GM18520 (cell line): ENCODE measurements at regions not wholly inside any gene's neighbourhood (a gene's known extent, or its start where the extent isn't known, plus 50 kb on each side); places are given as distances from the start of the nearest gene placed in this dataset.

ENCODE experiments used
- ATAC-seq: cut with Tn5 transposase; IDR thresholded peaks from one replicate; pipeline ENCODE4 v1.9.1; 2021; ENCODE audit not compliant: unreplicated experiment

DNA sequence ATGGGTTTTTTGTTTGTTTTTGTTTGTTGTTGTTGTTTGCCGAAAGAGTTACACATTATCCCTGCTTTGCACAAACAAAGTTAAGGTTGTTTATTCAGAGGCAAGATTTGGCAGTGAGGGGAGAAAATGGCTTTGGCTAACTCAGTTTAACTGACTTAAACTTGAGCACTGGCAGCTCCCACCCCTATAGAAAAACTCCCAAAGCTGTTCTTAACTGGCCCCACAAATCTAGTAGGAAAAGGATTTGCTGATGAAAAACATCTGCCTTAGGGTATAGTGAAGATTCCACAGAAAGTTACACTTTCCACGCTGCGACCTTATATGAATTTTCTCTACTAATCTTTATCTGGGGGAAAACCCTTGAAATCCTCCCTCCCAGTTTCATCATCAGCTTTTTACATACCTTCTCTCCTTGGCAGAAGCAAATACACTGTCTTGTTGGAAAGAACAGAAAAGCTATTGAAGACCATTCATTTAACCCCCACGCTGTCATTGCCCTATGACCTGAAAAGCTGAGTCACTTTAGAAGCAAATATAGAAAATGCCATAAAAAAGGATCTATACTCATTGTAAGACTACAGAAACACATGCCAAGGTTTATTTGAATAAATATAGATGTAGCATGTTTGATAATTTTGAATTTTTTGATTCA, 551.7 kb downstream of the NR2F2 start:
- ATAC-seq = no peak

- ATAC-seq = no peak
Measured at GRCh38 chr15:96887730-96888129, 557.2 kb downstream of the NR2F2 start.

DNA sequence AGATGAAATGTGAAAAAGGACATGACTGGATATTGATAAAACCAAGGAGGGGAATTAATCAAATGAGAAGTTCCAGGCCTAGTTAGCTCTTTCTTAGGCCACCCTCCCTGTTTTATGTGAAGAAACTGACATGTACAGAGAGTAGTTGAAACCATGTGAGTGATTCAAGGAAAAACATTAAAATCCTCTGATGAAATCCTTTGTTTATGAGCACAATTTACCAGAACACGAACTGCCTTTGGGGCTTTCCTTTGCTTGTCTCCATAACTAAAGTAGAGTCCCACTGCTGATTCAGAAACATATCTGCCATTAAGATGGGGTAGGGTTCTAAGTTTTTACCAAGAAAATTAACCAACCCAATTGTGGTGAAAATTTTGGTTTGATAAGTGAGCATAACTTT, 558.3 kb downstream of the NR2F2 start:
- ATAC-seq = no peak

DNA sequence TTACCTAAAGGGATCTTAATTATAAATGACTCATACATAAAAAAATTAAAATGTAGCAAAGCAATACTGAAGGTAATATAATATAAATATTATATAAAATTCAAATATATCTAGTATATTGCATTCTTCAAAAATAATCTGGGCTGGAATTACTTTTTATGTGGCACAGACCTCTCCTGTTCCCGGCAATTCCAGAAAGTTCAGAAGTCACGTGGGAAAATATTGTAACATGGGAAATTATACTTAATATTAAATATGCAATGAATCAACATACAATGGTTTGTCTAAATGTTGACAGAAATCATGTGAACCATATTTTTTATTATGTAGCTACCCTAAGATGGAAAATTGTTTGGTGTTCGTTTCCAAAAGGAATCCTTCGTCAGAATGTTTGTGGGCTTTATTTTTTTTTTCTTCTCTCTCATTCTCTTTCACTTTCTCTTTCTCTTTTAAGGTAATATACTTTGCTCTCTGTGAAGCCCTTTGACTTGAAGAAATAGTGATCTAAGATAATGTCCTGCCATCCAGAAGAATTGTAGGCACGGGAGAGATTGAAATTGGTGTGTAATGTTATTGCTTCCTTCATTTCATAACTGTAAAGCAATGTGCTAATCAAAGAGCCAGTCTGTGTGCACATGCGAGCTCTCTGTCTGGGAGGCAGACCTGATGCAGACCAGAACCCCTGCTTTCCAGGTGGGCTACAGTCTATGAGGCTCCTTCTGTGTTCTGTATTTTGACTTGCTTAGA, 559.4 kb downstream of the NR2F2 start:
- ATAC-seq = no peak

DNA sequence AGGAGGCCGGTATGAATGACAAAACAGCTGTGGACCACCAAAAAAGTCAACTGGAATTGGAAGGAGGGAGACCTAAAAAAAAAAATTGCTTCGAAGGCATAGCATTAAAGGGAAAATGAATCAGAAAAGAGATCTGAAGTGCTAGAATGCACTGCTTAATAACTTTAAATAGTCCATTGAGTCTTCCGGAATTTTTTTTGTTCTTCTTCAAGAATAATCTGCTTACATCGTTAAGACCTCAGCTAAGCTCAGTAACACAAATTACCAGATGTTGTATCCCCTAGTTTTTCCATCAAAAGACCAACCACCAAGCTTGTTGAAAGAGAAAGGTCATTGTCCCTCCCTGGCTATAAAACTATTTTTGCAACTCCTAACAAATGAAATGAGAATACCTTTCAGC, 560.5 kb downstream of the NR2F2 start:
- no peak for ATAC-seq

DNA sequence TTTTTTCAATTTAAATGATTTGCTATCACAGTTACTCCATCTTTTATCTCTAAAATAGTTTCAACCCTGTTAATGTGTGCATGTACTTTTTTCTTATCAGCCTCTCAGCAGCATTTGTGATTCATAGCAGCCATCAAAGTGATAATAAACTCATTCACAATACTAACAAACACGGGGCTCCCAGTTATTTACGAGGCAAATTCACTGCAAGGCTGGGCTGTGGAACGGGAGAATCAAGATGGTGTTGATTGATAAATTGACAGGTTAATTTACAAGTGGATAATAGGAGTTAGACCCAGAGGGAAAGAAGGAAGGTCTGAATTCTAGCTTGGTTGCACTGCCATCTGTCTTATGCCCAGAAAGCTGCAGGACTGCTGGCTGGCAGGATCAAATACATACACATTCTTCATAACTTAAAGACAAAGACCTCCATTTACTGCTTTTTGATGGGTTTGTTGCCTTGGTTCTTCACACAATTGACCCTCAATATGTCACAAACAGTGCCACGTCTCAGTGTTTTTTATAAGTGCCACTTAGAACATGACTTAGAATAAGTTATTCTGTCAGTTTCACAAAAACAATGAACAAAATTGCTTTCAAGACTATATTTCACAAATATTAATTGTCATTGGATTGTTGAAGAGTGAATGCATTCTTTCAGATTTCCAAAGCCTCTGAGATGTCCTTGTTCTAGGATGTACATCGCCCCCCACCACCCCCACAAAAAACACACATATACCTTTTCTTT, 562.8 kb downstream of the NR2F2 start:
- ATAC-seq = no peak

DNA sequence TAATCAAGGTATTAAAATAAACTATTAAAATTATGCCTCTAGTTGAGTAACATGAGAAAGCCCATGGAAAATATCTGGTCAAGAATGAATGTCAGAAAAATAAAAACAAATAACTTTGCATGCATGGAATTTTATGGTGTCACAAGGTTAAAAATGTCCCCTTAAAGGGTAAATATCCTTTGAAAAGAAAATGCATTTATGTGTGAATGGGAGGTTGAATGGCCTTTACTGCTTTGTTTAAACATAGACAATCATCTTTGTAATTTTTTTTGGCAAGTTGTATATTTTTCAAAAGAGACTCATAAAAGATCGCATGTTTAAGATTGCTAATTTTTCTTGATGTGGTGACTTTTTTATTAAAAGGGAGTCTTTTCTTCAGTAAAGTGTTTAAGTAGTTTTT, 564.2 kb downstream of the NR2F2 start:
- no peak for ATAC-seq

DNA sequence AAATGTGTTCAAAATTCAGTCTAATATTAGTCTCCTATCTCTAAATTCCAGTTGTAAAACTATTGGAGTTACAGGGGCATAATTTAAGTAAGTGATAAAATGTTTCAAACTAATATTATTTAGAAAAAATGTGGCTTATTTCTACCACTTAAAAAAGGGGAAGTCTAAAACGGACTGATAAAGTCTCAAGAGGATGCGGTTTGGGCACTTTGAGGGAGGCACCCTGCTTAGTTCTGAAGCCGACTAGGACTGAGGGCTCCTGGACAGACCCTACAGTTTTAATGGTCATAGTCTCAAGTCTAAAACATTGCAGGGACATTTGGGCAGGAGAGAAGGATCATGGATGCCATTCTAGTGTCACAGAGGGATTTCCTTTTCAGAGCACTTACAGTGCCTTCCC, 566.3 kb downstream of the NR2F2 start:
- ATAC-seq = no peak

- no peak for ATAC-seq
Measured at GRCh38 chr15:96914081-96914480, 583.6 kb downstream of the NR2F2 start.

DNA sequence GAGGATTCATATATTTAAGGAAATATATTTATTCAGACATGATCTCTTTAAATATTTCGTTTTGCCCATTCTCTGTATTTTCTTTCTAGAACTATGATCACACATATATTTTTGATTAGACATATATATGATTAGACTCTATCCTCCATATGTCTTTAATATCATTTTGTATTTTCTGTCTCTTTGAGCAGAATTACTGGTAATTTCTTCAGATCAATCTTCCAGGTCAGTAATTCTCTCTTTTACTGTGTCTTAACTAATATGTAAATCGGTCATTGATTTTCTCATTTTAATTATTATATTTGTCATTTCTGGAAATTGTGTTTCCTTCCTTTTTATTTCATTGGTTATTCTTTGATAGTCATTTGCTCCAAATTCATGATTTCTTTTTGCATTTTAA, 586.2 kb downstream of the NR2F2 start:
- ATAC-seq = no peak

DNA sequence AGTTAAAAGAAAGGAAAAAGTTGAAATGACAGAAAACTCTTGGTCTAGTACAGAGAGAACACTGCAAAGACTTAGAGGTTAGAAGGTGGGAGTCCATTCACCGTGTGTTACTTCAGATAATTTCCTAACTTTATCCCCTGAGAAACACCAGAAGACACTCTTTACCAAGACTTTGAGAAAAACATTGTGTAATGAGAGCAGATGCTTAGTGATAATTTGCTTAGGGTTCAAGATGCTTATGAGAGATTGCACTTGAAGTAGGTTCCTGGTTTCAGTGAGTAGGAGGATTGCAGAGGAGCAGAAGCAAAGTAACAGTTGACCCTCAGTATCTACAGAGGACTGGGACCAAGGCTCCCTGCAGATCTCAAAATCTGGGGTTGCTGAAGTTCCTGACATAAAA, 594.1 kb downstream of the NR2F2 start:
- no peak for ATAC-seq

DNA sequence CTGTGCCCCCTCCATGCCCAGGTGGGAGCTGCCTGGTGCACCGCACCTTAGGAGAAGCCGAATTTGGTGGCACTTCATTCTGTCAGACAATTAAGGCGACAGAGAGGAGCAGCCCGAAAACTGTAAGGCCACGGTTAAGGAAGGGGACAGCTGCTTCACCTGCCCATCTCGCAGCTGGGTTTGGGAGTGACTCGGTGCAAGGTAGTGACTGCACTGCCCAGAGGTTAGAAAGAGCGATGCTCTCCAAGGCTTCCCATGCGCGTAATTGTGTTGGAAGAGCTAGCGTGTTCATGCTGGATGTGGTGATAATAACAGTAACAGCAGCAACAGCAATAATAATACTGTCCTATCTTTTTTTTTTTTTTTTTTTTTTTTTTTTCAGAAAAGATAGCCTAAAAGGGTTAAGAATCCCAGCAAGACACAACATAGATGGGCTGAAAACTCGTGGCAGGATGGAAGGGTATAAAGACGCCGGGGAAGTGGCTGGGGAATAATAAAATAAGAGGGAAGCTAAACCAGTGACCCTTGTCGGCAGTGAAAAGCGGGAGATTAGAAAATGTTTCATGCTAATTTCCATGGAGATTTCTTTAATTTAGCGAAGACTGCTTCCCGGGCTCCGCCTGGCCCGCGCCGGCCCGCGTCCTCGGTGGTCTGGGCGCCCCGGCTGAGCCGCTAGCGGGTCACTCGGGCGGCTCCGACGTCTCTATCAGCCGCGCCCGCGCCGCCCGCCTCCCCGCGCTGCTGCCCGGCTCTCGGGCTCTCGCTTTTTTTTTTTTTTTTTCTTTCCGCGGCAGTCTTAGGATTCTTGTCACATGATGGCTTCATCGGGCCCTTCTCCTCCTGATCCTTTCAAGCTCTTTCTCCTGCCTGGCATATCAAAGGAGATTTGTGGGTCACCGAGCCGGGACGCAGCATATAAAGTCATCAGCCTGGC, 617.1 kb downstream of the NR2F2 start:
- no peak for ATAC-seq

GRCh38 chr15:96948981-96949380, 618.5 kb downstream of the NR2F2 start:
- ATAC-seq = no peak

DNA sequence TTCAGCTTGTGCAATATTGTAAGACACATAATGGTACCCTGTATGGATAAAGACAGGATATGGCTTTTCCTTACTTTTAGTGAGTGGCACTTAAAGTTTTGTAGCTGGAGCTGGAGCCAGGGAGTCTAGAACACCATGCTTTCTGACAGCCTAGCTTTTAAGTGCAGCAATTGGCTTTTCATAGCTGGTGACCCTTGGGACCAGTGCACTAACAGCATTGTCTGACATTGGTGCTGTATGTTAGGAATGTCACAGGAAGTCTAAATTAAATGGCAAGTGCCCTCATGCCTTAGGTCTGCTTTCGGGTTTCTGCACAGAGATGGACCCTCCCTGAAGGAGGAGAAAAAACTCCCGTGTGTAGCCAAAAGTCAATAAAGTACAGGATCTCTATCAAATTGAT, 628.2 kb downstream of the NR2F2 start:
- ATAC-seq = no peak

GRCh38 chr15:96959501-96959900, 629.0 kb downstream of the NR2F2 start:
- no peak for ATAC-seq

- ATAC-seq = no peak
Measured at GRCh38 chr15:96960711-96961480, 630.4 kb downstream of the NR2F2 start.

DNA sequence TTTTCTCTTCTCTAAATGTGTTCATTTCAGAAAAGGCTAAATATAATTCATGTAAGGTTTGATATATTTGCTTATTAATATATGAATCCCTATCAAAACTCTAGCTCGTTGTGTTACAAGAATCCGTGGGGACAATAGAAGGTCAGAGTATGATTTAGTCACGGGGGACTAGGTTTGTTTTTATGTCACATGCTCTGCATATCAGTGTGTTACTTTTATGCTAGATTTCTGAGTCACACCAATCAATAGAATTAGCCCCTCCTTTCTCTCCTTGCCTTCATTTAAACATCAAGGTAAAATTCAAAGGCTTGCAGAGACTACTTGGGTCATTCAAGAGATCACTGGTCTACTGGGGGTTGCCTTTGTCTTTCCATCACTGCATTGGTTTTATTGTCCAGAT, 636.1 kb downstream of the NR2F2 start:
- ATAC-seq = no peak

- ATAC-seq = no peak
Measured at GRCh38 chr15:96969732-96970710, 639.5 kb downstream of the NR2F2 start.

- ATAC-seq = no peak
Measured at GRCh38 chr15:96972201-96972600, 641.7 kb downstream of the NR2F2 start.
